Esophagus squamous epithelium (tissue), 4 donors: ENCODE measurements at regions not wholly inside any gene's neighbourhood (a gene's known extent, or its start where the extent isn't known, plus 50 kb on each side); places are given as distances from the start of the nearest gene placed in this dataset.

ENCODE experiments used
- CTCF ChIP-seq, 6 experiments: fragments of 450-650 bp in 4 of 6; fragments of 200-600 bp in 2 of 6; sonication (generic) in 2 of 6; IDR thresholded peaks; one replicate each; pipeline ENCODE4 v1.5.1; 2016 to 2019; ENCODE audit warnings: antibody characterized with exemption in 6 of 6, mild to moderate bottlenecking in 4 of 6, moderate library complexity in 4 of 6
- POLR2A ChIP-seq, 4 donors: fragments of 450-650 bp; IDR thresholded peaks; one replicate each; pipeline ENCODE4 v1.6.1; 2017; ENCODE audit warnings: antibody characterized with exemption in 4 of 4, mild to moderate bottlenecking in 4 of 4, moderate library complexity in 3 of 4

GRCh38 chr6:137693711-137694110 lies 173.3 kb upstream of the TNFAIP3 start:
- no peak for TF ChIP-seq CTCF (IDR thresholded peaks at IDR 0.05)
- TF ChIP-seq POLR2A (IDR thresholded peaks at IDR 0.05): no peak
